ENCODE measurements at regions not wholly inside any gene's neighbourhood (a gene's known extent, or its start where the extent isn't known, plus 50 kb on each side); places are given as distances from the start of the nearest gene placed in this dataset.

DNA sequence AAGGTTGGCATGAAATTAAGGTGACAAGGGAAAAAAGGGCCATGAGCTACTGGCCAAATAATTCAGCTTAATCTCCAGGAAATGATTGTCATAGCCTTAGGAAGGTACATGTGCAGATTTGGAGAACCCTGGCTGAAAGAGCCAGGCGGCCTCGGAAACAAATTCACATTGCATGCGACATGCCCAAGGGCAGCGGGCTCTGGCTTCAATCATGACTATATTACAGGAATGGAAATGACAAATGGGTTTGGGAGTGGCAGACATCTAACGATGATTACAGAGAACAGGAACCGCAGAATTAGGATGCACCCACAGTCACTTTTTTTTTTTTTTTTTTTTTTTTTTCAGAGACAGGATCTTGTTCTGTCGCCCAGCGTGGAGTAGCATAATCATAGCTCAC is 112.4 kb upstream of the SALL4 start:
- H3K27me3 Mint-ChIP-seq (ENCODE audit: insufficient read depth, unreplicated experiment): no peaks in the 10 kb centered on the region
- H3K9me3 ChIP-seq: no peaks in the 10 kb centered on the region
- H3K27me3 ChIP-seq (replicated peaks; ENCODE audit: control insufficient read depth, insufficient read depth, low read length): no peaks in the 10 kb centered on the region
- peaks cover 6% of the 10 kb centered on the region for H3K9me3 Mint-ChIP-seq (ENCODE audit: unreplicated experiment)
- no peaks in the 10 kb centered on the region for H3K36me3 ChIP-seq (ENCODE audit: control insufficient read depth, insufficient read depth, low read length)
- TF ChIP-seq, protein P1, sequence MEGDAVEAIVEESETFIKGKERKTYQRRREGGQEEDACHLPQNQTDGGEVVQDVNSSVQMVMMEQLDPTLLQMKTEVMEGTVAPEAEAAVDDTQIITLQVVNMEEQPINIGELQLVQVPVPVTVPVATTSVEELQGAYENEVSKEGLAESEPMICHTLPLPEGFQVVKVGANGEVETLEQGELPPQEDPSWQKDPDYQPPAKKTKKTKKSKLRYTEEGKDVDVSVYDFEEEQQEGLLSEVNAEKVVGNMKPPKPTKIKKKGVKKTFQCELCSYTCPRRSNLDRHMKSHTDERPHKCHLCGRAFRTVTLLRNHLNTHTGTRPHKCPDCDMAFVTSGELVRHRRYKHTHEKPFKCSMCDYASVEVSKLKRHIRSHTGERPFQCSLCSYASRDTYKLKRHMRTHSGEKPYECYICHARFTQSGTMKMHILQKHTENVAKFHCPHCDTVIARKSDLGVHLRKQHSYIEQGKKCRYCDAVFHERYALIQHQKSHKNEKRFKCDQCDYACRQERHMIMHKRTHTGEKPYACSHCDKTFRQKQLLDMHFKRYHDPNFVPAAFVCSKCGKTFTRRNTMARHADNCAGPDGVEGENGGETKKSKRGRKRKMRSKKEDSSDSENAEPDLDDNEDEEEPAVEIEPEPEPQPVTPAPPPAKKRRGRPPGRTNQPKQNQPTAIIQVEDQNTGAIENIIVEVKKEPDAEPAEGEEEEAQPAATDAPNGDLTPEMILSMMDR (IDR thresholded peaks at IDR 0.05; ENCODE audit: insufficient read depth in 1 of 2, low read depth in 1 of 2, low read length in 1 of 2, severe bottlenecking in 1 of 2, unreplicated experiment in 1 of 2): no peak
- peaks cover 57% of the 10 kb centered on the region for H3K4me1 Mint-ChIP-seq (ENCODE audit: low read depth, unreplicated experiment)
- no peak overlapping the region for H3K4me3 ChIP-seq (ENCODE audit: low read depth, low read length)
- H3K27ac Mint-ChIP-seq (ENCODE audit: unreplicated experiment): no peak overlapping the region
- BruUV-seq (replicated peaks): no TSS peak
- ChIA-PET POLR2A (interaction anchor here (0.5 kb wide), 1 partner anchor 1152 kb away, joined by 5 read pairs; no protein-coding TSS in a partner anchor), CTCF (interaction anchor here (0.7 kb wide), 1 partner anchor 154 kb away, joined by 9 read pairs; no protein-coding TSS in a partner anchor)
- peaks cover 8% of the 10 kb centered on the region for H3K36me3 Mint-ChIP-seq (ENCODE audit: insufficient read depth, unreplicated experiment)
- H3K4me1 ChIP-seq: peaks cover 55% of the 10 kb centered on the region
- no peak overlapping the region for H3K4me3 Mint-ChIP-seq (ENCODE audit: unreplicated experiment)
- intact Hi-C loops (cut with micrococcal nuclease; ENCODE audit: unreplicated experiment): loop anchor here (5.0 kb wide), 1 partner anchor 212 kb away; no protein-coding TSS in a partner anchor
- DNase-seq: no peak

DNA sequence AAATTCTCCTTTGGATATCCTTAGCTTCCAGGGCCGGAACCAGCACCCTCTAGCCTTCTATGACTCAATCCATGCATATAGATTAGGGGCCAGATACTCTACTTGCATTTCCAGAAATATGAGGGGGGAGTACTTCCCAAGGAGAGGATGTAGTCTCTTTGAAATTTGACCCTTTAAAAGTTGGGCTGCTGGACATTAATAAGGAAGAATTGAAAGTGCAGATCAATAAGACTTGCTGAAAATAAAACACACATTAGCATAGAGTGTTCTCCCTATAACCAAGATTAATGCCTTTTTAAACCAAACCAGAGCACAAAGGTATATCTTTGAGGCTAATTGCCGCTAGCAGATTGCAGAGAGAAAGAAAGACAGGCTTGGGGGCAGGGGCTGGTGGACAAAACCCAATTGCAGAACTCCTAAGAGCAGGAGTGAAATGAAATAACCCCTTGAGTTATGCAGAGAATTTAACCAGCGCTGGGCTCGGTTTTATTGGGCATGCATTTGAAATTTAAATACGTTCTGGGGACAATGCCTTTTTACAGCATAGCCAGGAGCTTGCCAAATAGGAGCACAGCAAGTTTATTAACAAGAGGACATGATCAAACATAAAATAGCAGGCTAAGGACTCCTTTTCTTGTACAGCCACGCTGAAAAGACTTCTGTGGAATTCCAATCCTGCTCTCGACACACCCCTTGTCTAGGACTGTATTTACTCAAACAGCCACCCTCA is 108.2 kb upstream of the SALL4 start:
- Mint-ChIP-seq H3K4me3 (ENCODE audit: unreplicated experiment) (peak overlapping the region; percentile 68), H3K4me1 (ENCODE audit: low read depth, unreplicated experiment) (peaks cover 47% of the 10 kb centered on the region), H3K27me3 (ENCODE audit: insufficient read depth, unreplicated experiment) (no peaks in the 10 kb centered on the region), H3K27ac (ENCODE audit: unreplicated experiment) (peak overlapping the region; percentile 82), H3K36me3 (ENCODE audit: insufficient read depth, unreplicated experiment) (peaks cover 5% of the 10 kb centered on the region), H3K9me3 (ENCODE audit: unreplicated experiment) (peaks cover 6% of the 10 kb centered on the region)
- Histone ChIP-seq H3K9me3 (no peaks in the 10 kb centered on the region), H3K4me1 (peaks cover 39% of the 10 kb centered on the region), H3K36me3 (ENCODE audit: control insufficient read depth, insufficient read depth, low read length) (no peaks in the 10 kb centered on the region), H3K27me3 (replicated peaks; ENCODE audit: control insufficient read depth, insufficient read depth, low read length) (no peaks in the 10 kb centered on the region), H3K4me3 (ENCODE audit: low read depth, low read length) (0 out of 2 replicates have a peak overlapping the region, but pooled peaks have one; percentile 6)
- BruUV-seq (replicated peaks): no TSS peak
- DNase-seq: peak; percentile 78 to 80
- intact Hi-C loops (cut with micrococcal nuclease; ENCODE audit: unreplicated experiment): loop anchor here (1.0 to 2.0 kb wide), 4 partner anchors 38 to 254 kb away; no protein-coding TSS in a partner anchor
- TF ChIP-seq, protein P1 (IDR thresholded peaks at IDR 0.05; ENCODE audit: insufficient read depth in 1 of 2, low read depth in 1 of 2, low read length in 1 of 2, severe bottlenecking in 1 of 2, unreplicated experiment in 1 of 2): no peak
- POLR2A ChIA-PET: interaction anchor here (0.6 to 1.0 kb wide), 2 partner anchors 110 to 111 kb away, joined by 3 to 4 read pairs; no protein-coding TSS in a partner anchor
- CTCF ChIA-PET: interaction anchor here (0.6 to 2.7 kb wide), 3 partner anchors 110 to 209 kb away, joined by 3 to 13 read pairs (median 3); no protein-coding TSS in a partner anchor

DNA sequence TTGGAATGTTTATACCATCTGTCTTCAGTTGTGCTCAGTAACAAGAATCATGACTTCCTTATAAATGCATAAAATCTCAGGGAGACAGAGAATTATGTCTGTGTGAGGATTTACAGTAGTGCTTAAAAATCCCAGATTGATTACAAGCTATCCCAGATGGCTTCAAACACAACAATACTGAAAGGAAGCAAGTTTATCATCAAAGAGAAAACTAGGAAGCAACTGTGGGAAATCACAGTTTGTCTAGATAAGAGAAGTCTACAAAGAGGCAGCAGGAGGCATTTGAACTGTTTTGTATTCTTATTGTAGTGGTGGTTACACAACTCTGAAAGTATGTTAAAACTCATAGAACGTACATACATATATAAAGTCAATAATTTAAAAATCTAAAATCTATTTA is 104.4 kb upstream of the SALL4 start:
- intact Hi-C loops (cut with micrococcal nuclease; ENCODE audit: unreplicated experiment): loop anchor here (1.0 kb wide), 1 partner anchor 17 kb away; no protein-coding TSS in a partner anchor
- H3K27me3 Mint-ChIP-seq (ENCODE audit: insufficient read depth, unreplicated experiment): no peaks in the 10 kb centered on the region
- ChIA-PET CTCF (interaction anchor here (1.6 kb wide), 1 partner anchor 107 kb away, joined by 4 read pairs; no protein-coding TSS in a partner anchor), POLR2A (no interaction called here)
- no peak overlapping the region for H3K4me3 Mint-ChIP-seq (ENCODE audit: unreplicated experiment)
- Histone ChIP-seq H3K36me3 (ENCODE audit: control insufficient read depth, insufficient read depth, low read length) (no peaks in the 10 kb centered on the region), H3K4me1 (peaks cover 42% of the 10 kb centered on the region), H3K27me3 (replicated peaks; ENCODE audit: control insufficient read depth, insufficient read depth, low read length) (no peaks in the 10 kb centered on the region), H3K4me3 (ENCODE audit: low read depth, low read length) (no peak overlapping the region), H3K9me3 (no peaks in the 10 kb centered on the region)
- H3K9me3 Mint-ChIP-seq (ENCODE audit: unreplicated experiment): no peaks in the 10 kb centered on the region
- TF ChIP-seq, protein P1 (IDR thresholded peaks at IDR 0.05; ENCODE audit: insufficient read depth in 1 of 2, low read depth in 1 of 2, low read length in 1 of 2, severe bottlenecking in 1 of 2, unreplicated experiment in 1 of 2): no peak
- no peak for DNase-seq
- peaks cover 5% of the 10 kb centered on the region for H3K36me3 Mint-ChIP-seq (ENCODE audit: insufficient read depth, unreplicated experiment)
- peak overlapping the region; percentile 15 for H3K27ac Mint-ChIP-seq (ENCODE audit: unreplicated experiment)
- H3K4me1 Mint-ChIP-seq (ENCODE audit: low read depth, unreplicated experiment): peaks cover 40% of the 10 kb centered on the region
- no TSS peak for BruUV-seq (replicated peaks)

Measured in Caco-2 (cell line).